IMR-90 (cell line): ENCODE measurements at regions not wholly inside any gene's neighbourhood (a gene's known extent, or its start where the extent isn't known, plus 50 kb on each side); places are given as distances from the start of the nearest gene placed in this dataset.

ENCODE experiments used
- ATAC-seq: fragments of 200-7000 bp; cut with Tn5 transposase; 2 replicates; pipeline ENCODE4 v1.9.1; 2020; ENCODE audit warnings: low read depth, mild to moderate bottlenecking, moderate library complexity
- BruUV-seq: library from RNA; stranded (reverse); fragments of 400-500 nt; replicated peaks from 2 replicates; lab custom pipeline; 2021; lab: Mats Ljungman, UMichigan
- CTCF ChIA-PET: fragments of 300-600 bp; formaldehyde crosslinking; extraction: SDS; loops from one replicate; lab custom pipeline; 2021; ENCODE audit warnings: antibody characterized with exemption; lab: Yijun Ruan, JAX
- POLR2A ChIA-PET: fragments of 300-600 bp; sonication (Branson Sonifier 250); formaldehyde crosslinking; loops from one replicate; lab custom pipeline; 2022; ENCODE audit warnings: antibody characterized with exemption; ENCODE audit not compliant: unreplicated experiment; lab: Charles Lee
- DNase-seq: peaks from one replicate; pipeline ENCODE4 v3.0.0; 2013
- H2AFZ ChIP-seq: replicated peaks from 2 replicates; pipeline ENCODE3; 2013; ENCODE audit warnings: low read length, mild to moderate bottlenecking; ENCODE audit not compliant: poor library complexity
- H2AK5ac ChIP-seq: 2 replicates; pipeline ENCODE4 v1.6.1; 2013; ENCODE audit warnings: low read depth, low read length, inconsistent platforms
- H2AK9ac ChIP-seq: replicated peaks from 2 replicates; pipeline ENCODE3; 2013; ENCODE audit warnings: mild to moderate bottlenecking, low read depth, low read length, moderate library complexity; ENCODE audit not compliant: poor library complexity
- H2BK120ac ChIP-seq: 2 replicates; pipeline ENCODE4 v1.6.1; 2013; ENCODE audit warnings: low read depth, low read length, inconsistent platforms
- H2BK15ac ChIP-seq: 3 replicates; pipeline ENCODE4 v1.6.1; 2013; ENCODE audit warnings: low read depth, low read length, inconsistent platforms
- H2BK20ac ChIP-seq: 2 replicates; pipeline ENCODE4 v1.6.1; 2013; ENCODE audit warnings: low read depth, mild to moderate bottlenecking, inconsistent platforms, low read length, moderate library complexity
- H2BK5ac ChIP-seq: 2 replicates; pipeline ENCODE4 v1.6.1; 2013; ENCODE audit warnings: mild to moderate bottlenecking, low read depth, low read length, inconsistent platforms; ENCODE audit not compliant: poor library complexity, severe bottlenecking
- H3K14ac ChIP-seq: replicated peaks from 2 replicates; pipeline ENCODE4 v1.6.1; 2013; ENCODE audit warnings: low read depth, low read length, inconsistent platforms
- H3K18ac ChIP-seq: 2 replicates; pipeline ENCODE4 v1.6.1; 2013; ENCODE audit warnings: low read depth, low read length, control low read depth
- H3K23ac ChIP-seq: 2 replicates; pipeline ENCODE4 v1.6.1; 2013; ENCODE audit warnings: low read depth, low read length, inconsistent platforms
- H3K27ac ChIP-seq: 2 replicates; pipeline ENCODE4 v1.5.1; 2013; ENCODE audit warnings: mild to moderate bottlenecking, control low read depth, low read length; ENCODE audit not compliant: insufficient read depth
- H3K27me3 ChIP-seq: 2 replicates; pipeline ENCODE4 v1.6.1; 2013; ENCODE audit warnings: low read length; ENCODE audit not compliant: control insufficient read depth, insufficient read depth
- H3K36me3 ChIP-seq: 2 replicates; pipeline ENCODE4 v1.6.1; 2013; ENCODE audit warnings: low read length, mixed read lengths; ENCODE audit not compliant: control insufficient read depth, insufficient read depth
- H3K4ac ChIP-seq: 2 replicates; pipeline ENCODE4 v1.6.1; 2013; ENCODE audit warnings: low read depth, low read length, inconsistent platforms
- H3K4me1 ChIP-seq: 2 replicates; pipeline ENCODE4 v1.6.1; 2013; ENCODE audit warnings: low read length, mixed read lengths; ENCODE audit not compliant: control insufficient read depth, insufficient read depth
- H3K4me2 ChIP-seq: 2 replicates; pipeline ENCODE4 v1.6.1; 2013; ENCODE audit warnings: low read depth, mild to moderate bottlenecking, control low read depth, low read length, moderate library complexity
- H3K4me3 ChIP-seq: 2 replicates; pipeline ENCODE4 v1.5.1; 2013; ENCODE audit warnings: low read depth, mild to moderate bottlenecking, control low read depth, low read length, moderate library complexity; ENCODE audit not compliant: insufficient read depth
- H3K56ac ChIP-seq: 2 replicates; pipeline ENCODE4 v1.6.1; 2013; ENCODE audit warnings: low read length, inconsistent platforms; ENCODE audit not compliant: insufficient read depth; ENCODE audit errors: extremely low read depth
- H3K79me1 ChIP-seq, 2 experiments: 2 replicates each; pipeline ENCODE4 v1.6.1; 2013; ENCODE audit warnings: low read length in 2 of 2, inconsistent platforms in 1 of 2, low read depth in 1 of 2
- H3K9ac ChIP-seq: 2 replicates; pipeline ENCODE4 v1.6.1; 2013; ENCODE audit warnings: low read depth, low read length, control low read depth
- H3K9me1 ChIP-seq: 2 replicates; pipeline ENCODE4 v1.6.1; 2013; ENCODE audit warnings: low read length, inconsistent platforms; ENCODE audit not compliant: insufficient read depth
- H3K9me3 ChIP-seq: 2 replicates; pipeline ENCODE4 v1.6.1; 2013; ENCODE audit warnings: low read length; ENCODE audit not compliant: control insufficient read depth, insufficient read depth
- H4K20me1 ChIP-seq: 2 replicates; pipeline ENCODE4 v1.6.1; 2013; ENCODE audit warnings: low read length, inconsistent platforms; ENCODE audit not compliant: insufficient read depth
- H4K5ac ChIP-seq: 2 replicates; pipeline ENCODE4 v1.6.1; 2013; ENCODE audit warnings: mild to moderate bottlenecking, low read depth, low read length, control low read depth
- H4K8ac ChIP-seq, 2 experiments: 2 replicates each; pipeline ENCODE4 v1.6.1; 2013; ENCODE audit warnings: low read depth in 2 of 2, low read length in 2 of 2, control low read depth in 1 of 2, inconsistent platforms in 1 of 2
- H4K91ac ChIP-seq: 2 replicates; pipeline ENCODE4 v1.6.1; 2013; ENCODE audit warnings: low read depth, low read length, inconsistent platforms; ENCODE audit not compliant: insufficient read depth
- CHD1 ChIP-seq: IDR thresholded peaks from 2 replicates; pipeline ENCODE4 v1.6.1; 2012; ENCODE audit warnings: low read depth, low read length, improper control_type of control experiment
- FOS ChIP-seq: fragments of 150-350 bp; IDR thresholded peaks from 2 replicates; pipeline ENCODE4 v1.6.1; 2016; ENCODE audit warnings: low read depth, low read length
- RCOR1 ChIP-seq: IDR thresholded peaks from 2 replicates; pipeline ENCODE4 v1.6.1; 2012; ENCODE audit warnings: mild to moderate bottlenecking, low read length, improper control_type of control experiment; ENCODE audit not compliant: insufficient replicate concordance
- WGBS, 2 experiments: methylation state at CpG; one replicate each; pipeline versions ENCODE4 v1.1.5 to v1.1.7; 2013; ENCODE audit warnings: missing lambda C conversion rate in 2 of 2; ENCODE audit not compliant: insufficient read length in 1 of 2; ENCODE audit errors: extremely low coverage in 2 of 2; 5-methylcytosine and 5-hydroxymethylcytosine counted together
- dilution Hi-C: fragments of 300-500 bp; cut with HindIII; formaldehyde crosslinking; loops from one replicate; pipeline ENCODE4 v1.14.3; 2018; ENCODE audit warnings: low sequenced_read_pairs; ENCODE audit not compliant: unreplicated experiment
- in situ Hi-C: fragments of 300-500 bp; cut with MboI; formaldehyde crosslinking; loops from 3 replicates; pipeline ENCODE4 v1.14.3; 2019; ENCODE audit warnings: low sequenced_read_pairs, inconsistent platforms, mixed read lengths
- intact Hi-C: fragments of 100-400 bp; cut with micrococcal nuclease; formaldehyde crosslinking; loops from 2 replicates; pipeline ENCODE4 v1.10.0; 2022

DNA sequence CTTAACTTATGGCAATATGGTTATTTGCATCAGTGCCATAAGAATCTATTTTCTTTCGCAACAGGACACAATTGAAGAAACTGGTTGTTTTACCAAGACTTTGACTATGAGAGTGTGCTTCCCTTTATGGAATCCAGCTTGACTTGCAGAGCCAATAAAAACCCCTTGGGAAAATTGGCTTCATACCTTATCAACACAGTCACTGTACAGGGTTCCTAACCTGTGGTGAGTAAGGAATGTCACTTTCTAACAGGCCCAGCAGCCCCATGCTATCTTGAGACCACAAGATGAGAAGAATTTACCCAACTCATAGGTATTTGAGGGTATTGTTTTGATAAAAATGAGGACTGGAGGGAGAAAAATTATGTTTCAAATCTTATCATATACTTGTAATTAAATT lies 418.5 kb upstream of the MAP2 start:
- Histone ChIP-seq H4K8ac (no peak overlapping the region), H4K20me1 (no peaks in the 10 kb centered on the region), H3K4me1 (no peaks in the 10 kb centered on the region), H3K4me3 (no peak overlapping the region), H4K5ac (no peak overlapping the region), H3K36me3 (no peaks in the 10 kb centered on the region), H3K4me2 (no peak overlapping the region), H4K91ac (no peak overlapping the region), H2BK15ac (no peak overlapping the region), H3K27me3 (no peaks in the 10 kb centered on the region), H3K4ac (no peak overlapping the region), H2BK120ac (no peak overlapping the region), H3K23ac (no peak overlapping the region), H2AK9ac (no peak overlapping the region), H3K56ac (no peak overlapping the region), H3K9me1 (no peaks in the 10 kb centered on the region), H3K18ac (no peak overlapping the region), H2BK20ac (no peak overlapping the region), H3K9me3 (peaks cover 13% of the 10 kb centered on the region), H3K79me1 (no peaks in the 10 kb centered on the region), H3K14ac (no peak overlapping the region), H2AFZ (no peak overlapping the region), H3K9ac (no peak overlapping the region), H2AK5ac (no peak overlapping the region), H2BK5ac (no peak overlapping the region), H3K27ac (no peak overlapping the region)
- ATAC-seq (no peak), DNase-seq (no peak)
- CTCF ChIA-PET, result no interaction called here
- no peak for TF ChIP-seq FOS
- TF ChIP-seq CHD1, result no peak
- TF ChIP-seq RCOR1, result no peak
- POLR2A ChIA-PET, result no interaction called here
- in situ Hi-C loops (no loop called here), intact Hi-C loops (no loop called here), dilution Hi-C loops (no loop called here)
- no TSS peak for BruUV-seq
- no CpG with 5 or more reads among the region's 1 CpG for WGBS, 2 experiments
